NT2/D1 (cell line): ENCODE measurements at regions not wholly inside any gene's neighbourhood (a gene's known extent, or its start where the extent isn't known, plus 50 kb on each side); places are given as distances from the start of the nearest gene placed in this dataset.

Experiments used
- DNase-seq: peaks from one replicate; pipeline ENCODE4 v3.0.0-alpha.2; 2011; ENCODE audit warnings: low read depth, low spot score
- H3K27me3 ChIP-seq: 2 replicates; pipeline ENCODE4 v1.6.0; 2011; ENCODE audit warnings: mild to moderate bottlenecking; ENCODE audit not compliant: insufficient read length, insufficient read depth
- H3K36me3 ChIP-seq: 2 replicates; pipeline ENCODE4 v1.6.1; 2011; ENCODE audit warnings: mild to moderate bottlenecking, low read length, mixed read lengths; ENCODE audit not compliant: insufficient read depth, insufficient read length
- H3K4me1 ChIP-seq: 2 replicates; pipeline ENCODE4 v1.5.1; 2011; ENCODE audit not compliant: insufficient read depth, insufficient read length
- H3K4me3 ChIP-seq: 2 replicates; pipeline ENCODE4 v1.5.1; 2011; ENCODE audit warnings: low read depth; ENCODE audit not compliant: insufficient read length
- H3K9ac ChIP-seq: 2 replicates; pipeline ENCODE4 v1.6.0; 2011; ENCODE audit warnings: low read depth; ENCODE audit not compliant: insufficient read length
- H3K9me3 ChIP-seq: 2 replicates; pipeline ENCODE4 v1.5.1; 2011; ENCODE audit warnings: mild to moderate bottlenecking, low read length; ENCODE audit not compliant: insufficient read depth
- SUZ12 ChIP-seq: IDR thresholded peaks from 2 replicates; pipeline ENCODE4 v1.6.1; 2011; ENCODE audit not compliant: insufficient read length, insufficient read depth; ENCODE audit errors: extremely low read depth
- YY1 ChIP-seq: IDR thresholded peaks from 2 replicates; pipeline ENCODE4 v1.6.1; 2011; ENCODE audit not compliant: insufficient read length, insufficient read depth
- ZNF274 ChIP-seq: IDR thresholded peaks from 2 replicates; pipeline ENCODE4 v1.6.1; 2011; ENCODE audit warnings: mild to moderate bottlenecking, low read depth, low read length

DNA sequence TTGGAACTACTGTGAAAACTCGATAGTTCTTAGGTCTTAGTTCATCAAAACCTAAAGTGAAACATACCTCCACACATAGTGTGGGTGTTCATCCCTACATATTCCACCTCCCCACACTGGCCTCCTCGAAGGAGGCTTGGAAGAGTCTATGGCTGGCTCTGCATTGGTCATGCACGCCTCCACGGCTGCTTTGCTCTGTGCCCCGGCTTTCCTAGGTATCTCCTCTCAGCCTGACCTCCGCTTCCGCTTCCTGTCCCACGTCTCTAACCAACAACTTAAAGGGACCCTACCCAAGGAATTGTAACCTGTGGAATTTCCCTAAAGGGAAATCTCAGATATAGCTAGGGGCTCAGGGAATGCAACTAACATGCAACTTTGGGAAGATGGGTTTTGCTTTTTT lies 79.7 kb upstream of the MBNL2 start:
- Histone ChIP-seq H3K9me3 (no peaks in the 10 kb centered on the region), H3K9ac (no peak overlapping the region), H3K4me1 (no peaks in the 10 kb centered on the region), H3K4me3 (no peak overlapping the region), H3K27me3 (no peaks in the 10 kb centered on the region), H3K36me3 (no peaks in the 10 kb centered on the region)
- DNase-seq = no peak
- TF ChIP-seq ZNF274 (no peak), SUZ12 (no peak), YY1 (no peak)

DNA sequence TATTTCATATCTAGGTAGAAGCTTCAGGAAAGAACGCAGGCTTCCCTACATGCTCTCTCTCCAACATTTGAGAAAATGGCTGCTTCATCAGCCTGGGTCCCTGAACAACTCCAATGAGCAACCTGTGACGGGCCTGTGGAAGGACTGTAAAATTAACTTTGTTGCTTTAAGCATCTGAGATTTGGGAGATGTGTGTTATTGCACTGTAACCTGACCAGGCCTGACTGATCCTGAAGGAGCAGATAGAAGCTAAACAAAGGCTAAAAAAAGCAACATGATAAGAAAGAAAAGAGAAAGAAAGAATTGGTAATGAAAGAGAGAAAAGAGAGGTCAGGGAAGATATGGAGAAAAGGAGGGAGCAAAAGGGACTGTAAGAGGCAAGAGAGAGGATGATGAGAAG lies 77.1 kb upstream of the MBNL2 start:
- no peaks in the 10 kb centered on the region for H3K27me3 ChIP-seq
- H3K36me3 ChIP-seq = no peaks in the 10 kb centered on the region
- no peak overlapping the region for H3K9ac ChIP-seq
- H3K9me3 ChIP-seq = no peaks in the 10 kb centered on the region
- H3K4me1 ChIP-seq = no peaks in the 10 kb centered on the region
- TF ChIP-seq YY1 (no peak), SUZ12 (no peak), ZNF274 (no peak)
- no peak overlapping the region for H3K4me3 ChIP-seq
- DNase-seq = no peak

GRCh38 chr13:97148894-97149293 lies 73.2 kb upstream of the MBNL2 start:
- no peaks in the 10 kb centered on the region for H3K36me3 ChIP-seq
- no peak overlapping the region for H3K9ac ChIP-seq
- H3K4me3 ChIP-seq = no peak overlapping the region
- H3K27me3 ChIP-seq = no peaks in the 10 kb centered on the region
- no peaks in the 10 kb centered on the region for H3K4me1 ChIP-seq
- H3K9me3 ChIP-seq = no peaks in the 10 kb centered on the region
- TF ChIP-seq ZNF274 (no peak), YY1 (no peak), SUZ12 (no peak)
- DNase-seq = no peak

DNA sequence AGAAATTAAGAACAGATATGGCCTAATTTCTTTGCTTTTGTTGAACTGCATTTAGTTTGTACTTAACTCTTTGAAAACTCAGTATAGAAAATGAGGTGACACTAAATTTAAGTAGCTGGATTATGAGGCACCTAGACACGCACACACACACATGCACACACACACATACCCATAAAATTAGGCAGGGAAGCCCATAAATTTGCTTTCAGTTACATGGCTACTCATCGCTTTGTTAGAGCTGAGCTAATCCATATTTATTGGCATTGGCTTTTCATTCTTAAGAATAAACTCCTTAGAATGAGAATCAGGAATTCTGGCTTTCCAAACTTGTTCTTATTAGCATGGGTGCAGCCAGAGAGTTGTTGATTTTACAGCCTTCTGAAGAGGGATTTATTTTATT lies 61.7 kb upstream of the MBNL2 start:
- no peaks in the 10 kb centered on the region for H3K4me1 ChIP-seq
- no peaks in the 10 kb centered on the region for H3K9me3 ChIP-seq
- no peaks in the 10 kb centered on the region for H3K27me3 ChIP-seq
- no peak overlapping the region for H3K9ac ChIP-seq
- DNase-seq = no peak
- TF ChIP-seq SUZ12 = no peak
- TF ChIP-seq ZNF274 = no peak
- no peak for TF ChIP-seq YY1
- no peak overlapping the region for H3K4me3 ChIP-seq
- H3K36me3 ChIP-seq = no peaks in the 10 kb centered on the region

DNA sequence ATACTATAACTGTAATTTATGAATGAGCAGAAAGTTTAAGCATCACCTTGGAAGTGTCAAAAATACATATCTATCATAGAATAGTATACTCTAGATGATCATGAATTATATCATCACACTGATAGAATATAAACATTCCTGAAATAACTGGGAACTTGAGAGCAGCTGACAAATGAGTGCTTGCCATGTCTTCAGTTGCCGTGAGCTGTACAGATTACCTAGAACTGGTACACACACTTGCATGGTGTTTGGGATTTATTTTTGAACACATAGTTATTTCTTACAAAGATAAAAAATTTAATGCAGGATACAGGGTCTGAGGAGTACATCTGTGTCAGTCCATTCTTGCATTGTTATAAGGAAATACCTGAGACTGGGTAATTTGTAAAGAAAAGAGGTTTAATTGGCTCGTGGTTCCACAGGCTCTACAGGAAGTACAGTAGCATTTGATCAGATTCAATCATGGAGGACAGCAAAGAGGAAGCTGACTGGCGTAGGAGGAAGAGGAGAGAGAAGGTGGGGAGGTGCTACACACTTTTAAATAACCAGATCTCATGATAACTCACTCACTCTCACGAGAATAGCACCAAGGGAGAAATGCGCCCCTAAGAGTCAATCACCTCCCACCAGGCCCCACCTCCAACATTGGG lies 60.4 kb upstream of the MBNL2 start:
- TF ChIP-seq YY1 (no peak), ZNF274 (no peak), SUZ12 (no peak)
- Histone ChIP-seq H3K27me3 (no peaks in the 10 kb centered on the region), H3K4me1 (no peaks in the 10 kb centered on the region), H3K36me3 (no peaks in the 10 kb centered on the region), H3K4me3 (no peak overlapping the region), H3K9ac (no peak overlapping the region), H3K9me3 (no peaks in the 10 kb centered on the region)
- DNase-seq = no peak

- Histone ChIP-seq H3K4me3 (no peak overlapping the region), H3K36me3 (no peaks in the 10 kb centered on the region), H3K4me1 (no peaks in the 10 kb centered on the region), H3K27me3 (no peaks in the 10 kb centered on the region), H3K9ac (no peak overlapping the region), H3K9me3 (no peaks in the 10 kb centered on the region)
- TF ChIP-seq ZNF274 (no peak), YY1 (no peak), SUZ12 (no peak)
- no peak for DNase-seq
These were observed 56.4 kb upstream of the MBNL2 start for GRCh38 chr13:97165502-97166425.

- Histone ChIP-seq H3K27me3 (no peaks in the 10 kb centered on the region), H3K9me3 (no peaks in the 10 kb centered on the region; the same call in 1 of the 2 replicates), H3K4me1 (no peaks in the 10 kb centered on the region), H3K4me3 (no peak overlapping the region), H3K9ac (no peak overlapping the region), H3K36me3 (no peaks in the 10 kb centered on the region)
- no peak for DNase-seq
- TF ChIP-seq ZNF274 (no peak), YY1 (no peak), SUZ12 (no peak)
These were observed 51.0 kb upstream of the MBNL2 start for GRCh38 chr13:97171136-97171535.
